ENCODE measurements at regions not wholly inside any gene's neighbourhood (a gene's known extent, or its start where the extent isn't known, plus 50 kb on each side); places are given as distances from the start of the nearest gene placed in this dataset.

DNA sequence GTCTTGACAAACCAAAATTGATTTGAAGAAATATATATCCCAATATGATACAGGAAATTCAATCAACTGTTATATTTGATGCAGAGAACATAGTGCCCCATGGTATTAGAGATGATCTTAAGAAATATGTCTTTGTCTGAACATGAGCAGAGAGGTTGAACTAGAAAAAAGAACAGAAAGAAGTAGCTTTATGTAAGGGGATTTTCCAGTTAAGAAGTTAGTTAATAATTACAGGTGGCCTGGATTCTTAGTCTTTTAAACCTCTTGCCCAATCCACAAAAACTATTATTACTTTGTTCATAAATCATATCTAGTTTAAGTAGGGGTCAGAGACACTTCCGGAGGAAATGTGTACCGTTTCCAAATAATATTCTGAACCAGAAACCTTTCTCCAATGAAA, 1186.7 kb upstream of the EPHA6 start:
- Histone ChIP-seq H3K27ac (replicated peaks; ENCODE audit: low read length) (no peak overlapping the region), H3K9me3 (replicated peaks in 1 of 2; ENCODE audit: control insufficient read depth in 2 of 2, insufficient read depth in 1 of 2, low read depth in 1 of 2, low read length in 2 of 2) (no peaks in the 10 kb centered on the region), H4K8ac (ENCODE audit: low read depth, low read length) (no peak overlapping the region), H3K4me3 (ENCODE audit: low read length in 2 of 2) (no peak overlapping the region), H3K14ac (ENCODE audit: low read length) (no peak overlapping the region), H3K4ac (ENCODE audit: low read length) (no peak overlapping the region), H2AFZ (ENCODE audit: low read length) (peak overlapping the region; percentile 60), H3K79me1 (ENCODE audit: low read depth, low read length) (no peaks in the 10 kb centered on the region), H3K4me1 (ENCODE audit: control insufficient read depth in 2 of 2, insufficient read depth in 1 of 2, low read depth in 1 of 2, low read length in 2 of 2) (no peaks in the 10 kb centered on the region), H2BK12ac (ENCODE audit: low read length) (no peak overlapping the region), H3K18ac (ENCODE audit: low read length) (no peak overlapping the region), H2BK120ac (ENCODE audit: low read depth, low read length) (no peak overlapping the region), H4K91ac (ENCODE audit: low read depth, low read length, poor library complexity) (no peak overlapping the region), H3K4me2 (ENCODE audit: insufficient read depth, low read length, poor library complexity, severe bottlenecking) (no peak overlapping the region), H2AK5ac (ENCODE audit: low read depth, low read length) (no peak overlapping the region), H3K23ac (ENCODE audit: low read depth, low read length, poor library complexity) (no peak overlapping the region), H2BK5ac (ENCODE audit: low read length) (no peak overlapping the region), H2BK15ac (ENCODE audit: low read length) (no peak overlapping the region), H3K36me3 (replicated peaks in 1 of 2; ENCODE audit: control insufficient read depth in 2 of 2, insufficient read depth in 2 of 2, low read length in 2 of 2) (no peaks in the 10 kb centered on the region), H3K9ac (ENCODE audit: low read depth, low read length, poor library complexity) (no peak overlapping the region), H3K27me3 (ENCODE audit: control insufficient read depth in 3 of 3, insufficient read depth in 3 of 3, low read depth in 1 of 3, low read length in 3 of 3) (no peaks in the 10 kb centered on the region)
- no peak for DNase-seq (ENCODE audit: low spot score)
- no CpG with 5 or more reads among the region's 2 CpGs for WGBS, 2 donors (ENCODE audit: extremely low coverage in 2 of 2, insufficient read length in 2 of 2, insufficient replicate concordance in 1 of 2)

DNA sequence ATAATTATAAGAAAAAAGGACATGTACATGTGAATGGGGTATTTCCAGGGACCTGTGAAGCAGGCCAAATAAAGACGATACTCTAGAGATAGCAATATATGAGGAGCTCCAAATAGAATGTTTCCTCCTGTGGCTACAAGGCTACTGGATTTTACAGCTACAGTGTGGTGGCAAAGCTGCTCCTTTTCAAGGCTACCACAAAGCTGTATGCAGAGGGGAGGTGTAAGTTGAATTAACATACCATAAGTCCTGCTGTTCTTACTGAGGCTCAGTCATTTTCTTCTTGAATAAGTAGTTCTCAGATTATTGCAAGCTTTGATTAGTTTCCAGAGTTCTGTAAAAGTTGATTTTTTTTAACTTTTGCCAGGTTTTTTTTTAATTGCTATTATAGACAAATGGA, 1184.6 kb upstream of the EPHA6 start:
- Histone ChIP-seq H2AK5ac (ENCODE audit: low read depth, low read length) (no peak overlapping the region), H3K36me3 (replicated peaks in 1 of 2; ENCODE audit: control insufficient read depth in 2 of 2, insufficient read depth in 2 of 2, low read length in 2 of 2) (no peaks in the 10 kb centered on the region)
- WGBS, 2 donors (ENCODE audit: extremely low coverage in 2 of 2, insufficient read length in 2 of 2, insufficient replicate concordance in 1 of 2), result no CpG with 5 or more reads among the region's 1 CpG

DNA sequence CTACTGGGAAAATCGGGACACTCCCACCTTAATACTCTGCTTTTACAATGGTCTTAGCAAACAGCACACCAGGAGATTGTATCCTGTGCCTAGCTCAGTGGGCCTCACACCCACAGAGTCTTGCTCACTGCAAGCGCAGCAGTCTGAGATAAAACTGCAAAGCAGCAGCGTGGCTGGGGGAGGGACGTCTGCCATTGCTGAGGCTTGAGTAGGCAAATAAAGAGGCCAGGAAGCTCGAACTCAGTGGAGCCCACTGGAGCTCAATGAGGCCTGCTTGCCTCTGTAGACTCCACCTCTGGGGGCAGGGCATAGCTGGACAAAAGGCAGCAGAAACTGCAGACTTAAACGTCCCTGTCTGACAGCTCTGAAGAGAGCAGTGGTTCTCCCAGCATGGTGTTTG, 1169.1 kb upstream of the EPHA6 start:
- no peak overlapping the region for H4K91ac ChIP-seq (ENCODE audit: low read depth, low read length, poor library complexity)
- no peak overlapping the region for H3K9ac ChIP-seq (ENCODE audit: low read depth, low read length, poor library complexity)
- H3K4ac ChIP-seq (ENCODE audit: low read length), result no peak overlapping the region
- H3K4me3 ChIP-seq (ENCODE audit: low read length in 2 of 2), result no peak overlapping the region
- no peak overlapping the region for H2BK15ac ChIP-seq (ENCODE audit: low read length)
- no peak overlapping the region for H4K8ac ChIP-seq (ENCODE audit: low read depth, low read length)
- no peaks in the 10 kb centered on the region for H3K27me3 ChIP-seq (ENCODE audit: control insufficient read depth in 3 of 3, insufficient read depth in 3 of 3, low read depth in 1 of 3, low read length in 3 of 3)
- H3K4me1 ChIP-seq (ENCODE audit: control insufficient read depth in 2 of 2, insufficient read depth in 1 of 2, low read depth in 1 of 2, low read length in 2 of 2), result no peaks in the 10 kb centered on the region
- DNase-seq (ENCODE audit: low spot score), result no peak
- no peak overlapping the region for H3K18ac ChIP-seq (ENCODE audit: low read length)
- H2BK12ac ChIP-seq (ENCODE audit: low read length), result no peak overlapping the region
- H2AFZ ChIP-seq (ENCODE audit: low read length), result no peak overlapping the region
- H3K9me3 ChIP-seq (replicated peaks in 1 of 2; ENCODE audit: control insufficient read depth in 2 of 2, insufficient read depth in 1 of 2, low read depth in 1 of 2, low read length in 2 of 2), result no peaks in the 10 kb centered on the region
- H2BK120ac ChIP-seq (ENCODE audit: low read depth, low read length), result no peak overlapping the region
- H3K79me1 ChIP-seq (ENCODE audit: low read depth, low read length), result no peaks in the 10 kb centered on the region
- H3K23ac ChIP-seq (ENCODE audit: low read depth, low read length, poor library complexity), result no peak overlapping the region
- H3K27ac ChIP-seq (replicated peaks; ENCODE audit: low read length), result no peak overlapping the region
- H3K36me3 ChIP-seq (replicated peaks in 1 of 2; ENCODE audit: control insufficient read depth in 2 of 2, insufficient read depth in 2 of 2, low read length in 2 of 2), result no peaks in the 10 kb centered on the region
- H2AK5ac ChIP-seq (ENCODE audit: low read depth, low read length), result no peak overlapping the region
- H3K14ac ChIP-seq (ENCODE audit: low read length), result no peak overlapping the region
- no peak overlapping the region for H3K4me2 ChIP-seq (ENCODE audit: insufficient read depth, low read length, poor library complexity, severe bottlenecking)
- no CpG with 5 or more reads among the region's 6 CpGs for WGBS, 2 donors (ENCODE audit: extremely low coverage in 2 of 2, insufficient read length in 2 of 2, insufficient replicate concordance in 1 of 2)
- H2BK5ac ChIP-seq (ENCODE audit: low read length), result no peak overlapping the region

More for the DNA sequence above, 1184.6 kb upstream of the EPHA6 start:
- H3K4me2 ChIP-seq (ENCODE audit: insufficient read depth, low read length, poor library complexity, severe bottlenecking), result no peak overlapping the region
- no peaks in the 10 kb centered on the region for H3K9me3 ChIP-seq (replicated peaks in 1 of 2; ENCODE audit: control insufficient read depth in 2 of 2, insufficient read depth in 1 of 2, low read depth in 1 of 2, low read length in 2 of 2)
- no peak overlapping the region for H2BK120ac ChIP-seq (ENCODE audit: low read depth, low read length)
- H3K4me3 ChIP-seq (ENCODE audit: low read length in 2 of 2), result no peak overlapping the region
- no peak overlapping the region for H2BK5ac ChIP-seq (ENCODE audit: low read length)
- no peak overlapping the region for H2AFZ ChIP-seq (ENCODE audit: low read length)
- no peaks in the 10 kb centered on the region for H3K4me1 ChIP-seq (ENCODE audit: control insufficient read depth in 2 of 2, insufficient read depth in 1 of 2, low read depth in 1 of 2, low read length in 2 of 2)
- no peak overlapping the region for H3K14ac ChIP-seq (ENCODE audit: low read length)
- H3K79me1 ChIP-seq (ENCODE audit: low read depth, low read length), result no peaks in the 10 kb centered on the region
- H2BK15ac ChIP-seq (ENCODE audit: low read length), result no peak overlapping the region
- no peak overlapping the region for H3K23ac ChIP-seq (ENCODE audit: low read depth, low read length, poor library complexity)
- no peak overlapping the region for H3K9ac ChIP-seq (ENCODE audit: low read depth, low read length, poor library complexity)
- no peak overlapping the region for H3K4ac ChIP-seq (ENCODE audit: low read length)
- no peak overlapping the region for H4K91ac ChIP-seq (ENCODE audit: low read depth, low read length, poor library complexity)
- no peak overlapping the region for H4K8ac ChIP-seq (ENCODE audit: low read depth, low read length)
- DNase-seq (ENCODE audit: low spot score), result no peak
- H3K18ac ChIP-seq (ENCODE audit: low read length), result no peak overlapping the region
- H3K27me3 ChIP-seq (ENCODE audit: control insufficient read depth in 3 of 3, insufficient read depth in 3 of 3, low read depth in 1 of 3, low read length in 3 of 3), result no peaks in the 10 kb centered on the region
- no peak overlapping the region for H3K27ac ChIP-seq (replicated peaks; ENCODE audit: low read length)
- H2BK12ac ChIP-seq (ENCODE audit: low read length), result no peak overlapping the region

DNA sequence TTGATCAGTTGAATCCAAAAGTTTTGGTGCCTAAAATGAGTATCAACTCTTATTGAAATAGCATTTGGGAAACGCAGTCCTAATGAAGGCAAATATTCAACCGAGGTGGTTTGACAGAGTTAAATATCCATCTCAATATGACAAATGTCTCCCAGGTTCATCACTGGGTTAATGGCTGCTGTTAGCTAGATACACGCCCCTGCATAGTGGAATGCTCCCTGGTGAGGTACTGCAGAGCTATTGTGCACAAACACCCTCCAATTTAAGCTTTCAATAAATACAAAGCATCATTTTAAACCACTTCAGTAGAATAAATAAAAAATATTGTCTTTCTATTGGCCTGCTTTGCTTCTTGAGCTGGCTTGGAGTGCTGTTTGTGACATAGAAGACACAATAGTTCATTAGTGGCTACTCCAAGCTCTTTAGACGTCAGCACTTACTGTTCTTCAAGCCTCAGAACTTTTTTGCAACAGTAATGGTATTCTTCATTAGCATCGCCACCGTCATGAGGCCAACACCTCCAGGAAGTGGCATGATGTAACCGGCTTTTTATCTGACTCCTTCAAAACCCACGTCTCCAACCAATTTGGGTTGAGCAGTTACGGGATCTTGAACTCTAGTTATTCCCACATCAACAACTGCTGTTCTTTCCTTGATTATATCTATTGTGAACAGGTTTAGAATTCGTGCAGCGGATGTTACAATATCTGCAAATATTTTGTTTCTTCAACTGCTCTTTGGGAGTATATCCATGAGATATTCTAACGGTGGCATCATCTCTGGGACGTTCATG, 1159.6 kb upstream of the EPHA6 start:
- no peak overlapping the region for H2BK15ac ChIP-seq (ENCODE audit: low read length)
- no peak overlapping the region for H3K4me3 ChIP-seq (ENCODE audit: low read length in 2 of 2)
- no peak overlapping the region for H4K91ac ChIP-seq (ENCODE audit: low read depth, low read length, poor library complexity)
- H2AFZ ChIP-seq (ENCODE audit: low read length), result no peak overlapping the region
- DNase-seq (ENCODE audit: low spot score), result no peak
- no CpG with 5 or more reads among the region's 13 CpGs for WGBS, 2 donors (ENCODE audit: extremely low coverage in 2 of 2, insufficient read length in 2 of 2, insufficient replicate concordance in 1 of 2)
- no peak overlapping the region for H3K27ac ChIP-seq (replicated peaks; ENCODE audit: low read length)
- no peak overlapping the region for H3K18ac ChIP-seq (ENCODE audit: low read length)
- H2BK5ac ChIP-seq (ENCODE audit: low read length), result no peak overlapping the region
- no peaks in the 10 kb centered on the region for H3K79me1 ChIP-seq (ENCODE audit: low read depth, low read length)
- no peak overlapping the region for H3K4me2 ChIP-seq (ENCODE audit: insufficient read depth, low read length, poor library complexity, severe bottlenecking)
- no peak overlapping the region for H2BK12ac ChIP-seq (ENCODE audit: low read length)
- H3K9me3 ChIP-seq (replicated peaks in 1 of 2; ENCODE audit: control insufficient read depth in 2 of 2, insufficient read depth in 1 of 2, low read depth in 1 of 2, low read length in 2 of 2), result no peaks in the 10 kb centered on the region
- no peak overlapping the region for H2AK5ac ChIP-seq (ENCODE audit: low read depth, low read length)
- no peak overlapping the region for H4K8ac ChIP-seq (ENCODE audit: low read depth, low read length)
- no peak overlapping the region for H3K14ac ChIP-seq (ENCODE audit: low read length)
- no peaks in the 10 kb centered on the region for H3K4me1 ChIP-seq (ENCODE audit: control insufficient read depth in 2 of 2, insufficient read depth in 1 of 2, low read depth in 1 of 2, low read length in 2 of 2)
- no peak overlapping the region for H2BK120ac ChIP-seq (ENCODE audit: low read depth, low read length)
- H3K27me3 ChIP-seq (ENCODE audit: control insufficient read depth in 3 of 3, insufficient read depth in 3 of 3, low read depth in 1 of 3, low read length in 3 of 3), result no peaks in the 10 kb centered on the region
- H3K4ac ChIP-seq (ENCODE audit: low read length), result no peak overlapping the region
- no peak overlapping the region for H3K23ac ChIP-seq (ENCODE audit: low read depth, low read length, poor library complexity)
- no peaks in the 10 kb centered on the region for H3K36me3 ChIP-seq (replicated peaks in 1 of 2; ENCODE audit: control insufficient read depth in 2 of 2, insufficient read depth in 2 of 2, low read length in 2 of 2)
- no peak overlapping the region for H3K9ac ChIP-seq (ENCODE audit: low read depth, low read length, poor library complexity)

Data from neuronal stem cell (in vitro differentiated cells).